ENCODE measurements at regions not wholly inside any gene's neighbourhood (a gene's known extent, or its start where the extent isn't known, plus 50 kb on each side); places are given as distances from the start of the nearest gene placed in this dataset.
"Not testable (repeated sequence)": the region's sequence is repeated elsewhere in the genome, so short reads cannot be mapped to it uniquely, and the experiment has no call there.

DNA sequence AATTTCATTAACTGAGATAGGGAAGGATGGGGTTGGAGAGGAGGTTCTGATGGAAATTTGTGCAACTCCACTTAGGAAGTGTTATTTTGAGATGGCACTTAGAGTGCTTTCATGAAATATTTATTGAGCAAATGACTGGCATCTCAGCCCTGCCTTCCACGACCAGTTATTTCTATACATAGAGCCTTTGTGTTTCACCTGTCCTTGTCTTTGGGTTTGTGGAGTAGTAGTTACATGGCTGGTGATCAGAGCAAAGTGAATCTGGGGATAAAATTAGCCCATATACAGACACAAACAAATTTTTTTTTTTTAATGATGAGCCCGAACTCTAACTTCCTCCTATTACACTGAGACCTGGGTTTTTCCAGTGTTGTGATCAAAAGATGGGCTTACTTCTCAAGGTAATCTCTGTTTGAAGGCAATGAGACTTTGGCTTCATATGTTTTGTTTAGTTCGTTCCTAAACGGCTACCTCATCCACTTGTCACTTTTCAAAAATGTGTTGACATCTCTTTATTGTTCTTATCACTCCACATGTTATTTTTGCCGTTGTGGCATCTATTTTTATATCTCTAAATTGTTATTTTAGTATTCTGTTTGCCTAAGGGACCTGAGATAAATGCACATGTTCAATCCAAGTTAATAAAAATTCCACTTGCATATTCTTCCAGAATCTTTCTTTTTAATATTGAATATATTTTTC lies 120.2 kb upstream of the FOLH1 start:
- peaks cover 8 to 15% (median 12%) of the 10 kb centered on the region in 3 donors for H3K9me3 Mint-ChIP-seq
- H3K27me3 Mint-ChIP-seq; H3K4me1 Mint-ChIP-seq; H3K4me1 ChIP-seq (ENCODE audit: control insufficient read depth in 1 of 2, extremely low read depth in 1 of 2, insufficient read depth in 2 of 2, low read length in 2 of 2); DNase-seq; H3K27ac ChIP-seq (ENCODE audit: low read length); POLR2A ChIA-PET; ATAC-seq (replicated peaks in 1 of 4); H3K4me3 Mint-ChIP-seq; H3K27ac Mint-ChIP-seq; H3K9me3 ChIP-seq; H3K4me3 ChIP-seq (ENCODE audit: control insufficient read depth in 1 of 2, extremely low read depth in 1 of 2, low read length in 1 of 2); H3K36me3 ChIP-seq (ENCODE audit: control insufficient read depth in 2 of 2, extremely low read depth in 1 of 2, insufficient read depth in 1 of 2, low read length in 1 of 2); H3K36me3 Mint-ChIP-seq; H3K27me3 ChIP-seq (replicated peaks in 1 of 2; ENCODE audit: control insufficient read depth in 2 of 2, extremely low read depth in 1 of 2, insufficient read depth in 2 of 2, low read length in 1 of 2); CTCF ChIA-PET: not testable (repeated sequence)
- no CpG with 5 or more reads among the region's 5 CpGs for WGBS (ENCODE audit: insufficient coverage)

DNA sequence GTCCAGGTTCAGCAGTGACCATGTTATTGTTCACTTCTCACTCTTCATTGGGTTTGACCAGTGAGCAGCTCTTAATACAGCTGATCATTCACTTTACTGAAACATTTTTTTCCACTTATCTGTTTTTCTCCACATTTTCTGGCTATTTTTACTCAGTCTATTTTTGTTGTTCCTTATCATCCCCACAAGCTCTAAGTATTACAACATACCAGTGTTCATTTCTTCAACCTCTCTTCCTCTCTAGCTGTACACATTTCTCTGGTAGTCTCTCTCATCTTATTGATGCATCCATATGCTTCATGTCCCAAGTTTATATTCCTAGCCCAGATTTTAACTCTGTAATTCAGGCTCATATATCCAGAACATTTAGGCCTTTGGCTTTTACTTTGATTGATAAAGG lies 119.4 kb upstream of the FOLH1 start:
- H3K9me3 ChIP-seq; ATAC-seq (replicated peaks in 1 of 4); DNase-seq; H3K27ac Mint-ChIP-seq; H3K27me3 Mint-ChIP-seq; H3K27ac ChIP-seq (ENCODE audit: low read length); H3K36me3 ChIP-seq (ENCODE audit: control insufficient read depth in 2 of 2, extremely low read depth in 1 of 2, insufficient read depth in 1 of 2, low read length in 1 of 2); CTCF ChIA-PET; H3K36me3 Mint-ChIP-seq; H3K27me3 ChIP-seq (replicated peaks in 1 of 2; ENCODE audit: control insufficient read depth in 2 of 2, extremely low read depth in 1 of 2, insufficient read depth in 2 of 2, low read length in 1 of 2); H3K4me1 ChIP-seq (ENCODE audit: control insufficient read depth in 1 of 2, extremely low read depth in 1 of 2, insufficient read depth in 2 of 2, low read length in 2 of 2); H3K4me3 Mint-ChIP-seq; H3K4me3 ChIP-seq (ENCODE audit: control insufficient read depth in 1 of 2, extremely low read depth in 1 of 2, low read length in 1 of 2); POLR2A ChIA-PET; H3K4me1 Mint-ChIP-seq: not testable (repeated sequence)
- peaks cover 8 to 15% (median 12%) of the 10 kb centered on the region in 3 donors for H3K9me3 Mint-ChIP-seq

DNA sequence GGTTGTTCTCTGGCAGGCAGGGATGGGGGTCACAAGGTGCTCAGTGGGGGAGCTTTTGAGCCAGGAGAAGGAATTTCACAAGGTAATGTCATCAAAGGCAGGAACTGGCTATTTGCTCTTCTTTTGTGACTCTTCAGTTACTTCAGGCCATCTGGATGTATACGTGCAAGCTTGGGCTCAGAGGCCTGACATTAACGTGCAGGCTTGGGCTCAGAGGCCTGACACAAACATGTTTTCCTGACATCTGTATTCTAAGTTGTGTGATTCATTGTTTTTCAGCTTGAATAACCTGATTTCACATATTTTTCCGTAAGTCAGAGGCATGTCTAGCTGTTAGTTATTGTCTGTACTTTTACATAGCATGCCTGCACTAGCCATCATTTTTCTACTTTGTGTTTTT lies 118.2 kb upstream of the FOLH1 start:
- POLR2A ChIA-PET; DNase-seq; H3K27me3 ChIP-seq (replicated peaks in 1 of 2; ENCODE audit: control insufficient read depth in 2 of 2, extremely low read depth in 1 of 2, insufficient read depth in 2 of 2, low read length in 1 of 2); ATAC-seq (replicated peaks in 1 of 4); H3K36me3 Mint-ChIP-seq; H3K9me3 ChIP-seq; CTCF ChIA-PET; H3K4me3 ChIP-seq (ENCODE audit: control insufficient read depth in 1 of 2, extremely low read depth in 1 of 2, low read length in 1 of 2); H3K27ac Mint-ChIP-seq; H3K4me1 ChIP-seq (ENCODE audit: control insufficient read depth in 1 of 2, extremely low read depth in 1 of 2, insufficient read depth in 2 of 2, low read length in 2 of 2); H3K4me3 Mint-ChIP-seq; H3K27ac ChIP-seq (ENCODE audit: low read length); H3K27me3 Mint-ChIP-seq; H3K36me3 ChIP-seq (ENCODE audit: control insufficient read depth in 2 of 2, extremely low read depth in 1 of 2, insufficient read depth in 1 of 2, low read length in 1 of 2); H3K4me1 Mint-ChIP-seq: not testable (repeated sequence)
- 60% methylated on average over 2 of the region's 3 CpGs for WGBS (ENCODE audit: insufficient coverage)
- H3K9me3 Mint-ChIP-seq: peaks cover 8 to 15% (median 12%) of the 10 kb centered on the region in 3 donors

DNA sequence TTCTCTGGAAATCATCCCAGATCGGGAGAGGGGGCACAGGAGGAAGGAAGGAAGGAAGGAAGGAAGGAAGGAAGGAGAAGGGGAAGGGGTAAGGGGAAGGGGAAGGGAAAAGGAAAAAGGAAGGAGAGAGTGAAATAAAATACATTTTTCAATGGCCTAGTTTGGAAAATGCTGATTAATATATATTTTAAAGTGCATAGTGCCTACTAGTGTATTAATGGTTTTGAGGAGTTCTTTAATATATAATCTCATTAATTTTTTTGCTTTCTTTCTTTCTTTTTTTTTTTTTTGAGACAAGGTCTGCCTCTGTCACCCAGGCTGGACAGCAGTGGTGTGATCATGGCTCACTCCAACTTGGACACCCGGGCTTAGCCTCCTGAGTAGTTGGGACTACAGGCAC lies 107.8 kb upstream of the FOLH1 start:
- Histone ChIP-seq H3K27me3 (replicated peaks in 1 of 2; ENCODE audit: control insufficient read depth in 2 of 2, extremely low read depth in 1 of 2, insufficient read depth in 2 of 2, low read length in 1 of 2) (no peaks in the 10 kb centered on the region), H3K27ac (ENCODE audit: low read length) (no peak overlapping the region), H3K9me3 (no peaks in the 10 kb centered on the region), H3K4me1 (ENCODE audit: control insufficient read depth in 1 of 2, extremely low read depth in 1 of 2, insufficient read depth in 2 of 2, low read length in 2 of 2) (no peaks in the 10 kb centered on the region), H3K36me3 (ENCODE audit: control insufficient read depth in 2 of 2, extremely low read depth in 1 of 2, insufficient read depth in 1 of 2, low read length in 1 of 2) (no peaks in the 10 kb centered on the region), H3K4me3 (ENCODE audit: control insufficient read depth in 1 of 2, extremely low read depth in 1 of 2, low read length in 1 of 2) (no peak overlapping the region)
- Mint-ChIP-seq H3K36me3 (no peaks in the 10 kb centered on the region), H3K9me3 (peaks cover 8 to 18% (median 11%) of the 10 kb centered on the region in 3 donors), H3K4me3 (no peak overlapping the region), H3K27ac (no peak overlapping the region), H3K27me3 (no peaks in the 10 kb centered on the region), H3K4me1 (no peaks in the 10 kb centered on the region)
- ChIA-PET POLR2A (no interaction called here), CTCF (no interaction called here)
- no CpG with 5 or more reads among the region's 2 CpGs for WGBS (ENCODE audit: insufficient coverage)
- DNase-seq (no peak), ATAC-seq (replicated peaks in 1 of 4) (no peak)

DNA sequence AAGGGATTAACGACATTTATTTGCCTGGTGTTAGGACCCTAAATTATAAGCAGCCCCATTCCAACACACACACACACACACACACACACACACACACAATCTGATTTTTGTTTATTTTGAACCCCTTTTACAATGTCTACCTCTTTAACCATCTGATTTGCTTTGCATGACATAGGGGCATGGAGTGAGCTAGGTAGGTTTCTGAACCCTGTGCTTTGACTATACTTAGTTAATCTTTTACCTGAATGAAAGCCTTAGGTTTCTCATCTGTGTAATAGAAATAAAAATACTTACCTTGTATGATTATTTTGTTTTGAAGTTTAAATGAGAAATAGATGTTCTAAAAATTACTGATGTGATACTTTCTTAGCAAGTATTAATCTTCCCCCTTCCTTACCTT lies 94.7 kb upstream of the FOLH1 start:
- Histone ChIP-seq H3K4me1 (ENCODE audit: control insufficient read depth in 1 of 2, extremely low read depth in 1 of 2, insufficient read depth in 2 of 2, low read length in 2 of 2) (no peaks in the 10 kb centered on the region), H3K27ac (ENCODE audit: low read length) (no peak overlapping the region), H3K4me3 (ENCODE audit: control insufficient read depth in 1 of 2, extremely low read depth in 1 of 2, low read length in 1 of 2) (no peak overlapping the region), H3K36me3 (ENCODE audit: control insufficient read depth in 2 of 2, extremely low read depth in 1 of 2, insufficient read depth in 1 of 2, low read length in 1 of 2) (no peaks in the 10 kb centered on the region), H3K9me3 (no peaks in the 10 kb centered on the region), H3K27me3 (replicated peaks in 1 of 2; ENCODE audit: control insufficient read depth in 2 of 2, extremely low read depth in 1 of 2, insufficient read depth in 2 of 2, low read length in 1 of 2) (no peaks in the 10 kb centered on the region)
- no peaks in the 10 kb centered on the region for H3K27me3 Mint-ChIP-seq
- no peak overlapping the region for H3K4me3 Mint-ChIP-seq
- no peak overlapping the region for H3K27ac Mint-ChIP-seq
- peaks cover 0 to 4% (median 0%) of the 10 kb centered on the region in 3 donors for H3K9me3 Mint-ChIP-seq
- ChIA-PET CTCF (no interaction called here), POLR2A (no interaction called here)
- H3K4me1 Mint-ChIP-seq: no peaks in the 10 kb centered on the region
- WGBS (ENCODE audit: insufficient coverage): no CpG with 5 or more reads among the region's 1 CpG
- H3K36me3 Mint-ChIP-seq: no peaks in the 10 kb centered on the region
- DNase-seq (no peak), ATAC-seq (replicated peaks in 1 of 4) (no peak)

DNA sequence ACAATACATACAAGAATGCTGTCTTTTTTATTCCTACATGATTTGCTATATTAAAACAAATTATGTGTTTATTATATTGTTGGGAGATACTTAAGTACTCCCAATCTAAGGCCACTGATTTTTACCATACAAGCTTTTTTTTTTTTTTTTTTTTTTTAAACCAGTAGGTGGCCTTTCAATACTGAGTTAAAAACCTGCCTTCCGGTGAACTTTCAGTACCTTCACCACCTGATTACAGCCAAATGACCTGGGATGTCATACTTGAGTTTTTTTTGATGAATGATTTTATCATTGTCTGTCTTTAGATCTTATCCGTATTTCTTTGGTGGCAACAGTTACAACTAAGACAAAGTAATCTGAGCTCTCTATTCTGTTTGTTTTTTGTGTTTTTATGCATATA lies 94.0 kb upstream of the FOLH1 start:
- POLR2A ChIA-PET: no interaction called here
- CTCF ChIA-PET: no interaction called here

DNA sequence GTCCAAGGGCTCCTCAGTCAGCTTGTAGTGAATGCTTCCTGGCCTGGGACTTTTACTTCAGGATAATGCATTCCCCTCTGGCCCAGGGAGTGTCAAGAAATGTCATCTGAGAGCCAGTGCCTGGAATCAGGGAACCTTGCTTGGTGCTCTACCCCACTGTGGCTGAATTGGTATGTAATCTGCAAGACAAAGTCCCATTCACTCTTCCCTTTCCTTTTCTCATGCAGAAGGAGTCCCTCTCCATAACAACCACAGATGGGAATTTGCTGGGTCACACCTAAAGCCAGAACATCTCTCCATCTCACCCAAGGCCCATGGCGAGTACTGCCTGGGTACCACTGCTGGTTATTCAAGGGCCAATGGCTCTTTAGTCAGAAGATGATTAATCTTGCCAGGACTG lies 89.6 kb upstream of the FOLH1 start:
- WGBS (ENCODE audit: insufficient coverage): 88% methylated on average over 1 of the region's 1 CpG
- H3K27ac ChIP-seq (ENCODE audit: low read length); POLR2A ChIA-PET; H3K4me3 Mint-ChIP-seq; ATAC-seq (replicated peaks in 1 of 4); H3K27me3 Mint-ChIP-seq; H3K36me3 Mint-ChIP-seq; H3K4me3 ChIP-seq (ENCODE audit: control insufficient read depth in 1 of 2, extremely low read depth in 1 of 2, low read length in 1 of 2); H3K36me3 ChIP-seq (ENCODE audit: control insufficient read depth in 2 of 2, extremely low read depth in 1 of 2, insufficient read depth in 1 of 2, low read length in 1 of 2); H3K9me3 ChIP-seq; DNase-seq; H3K4me1 Mint-ChIP-seq; H3K27ac Mint-ChIP-seq; CTCF ChIA-PET; H3K4me1 ChIP-seq (ENCODE audit: control insufficient read depth in 1 of 2, extremely low read depth in 1 of 2, insufficient read depth in 2 of 2, low read length in 2 of 2); H3K27me3 ChIP-seq (replicated peaks in 1 of 2; ENCODE audit: control insufficient read depth in 2 of 2, extremely low read depth in 1 of 2, insufficient read depth in 2 of 2, low read length in 1 of 2): not testable (repeated sequence)
- H3K9me3 Mint-ChIP-seq: peaks cover 4 to 16% (median 5%) of the 10 kb centered on the region in 3 donors

More for the DNA sequence above, 94.0 kb upstream of the FOLH1 start:
- DNase-seq (no peak), ATAC-seq (replicated peaks in 1 of 4) (no peak)
- Histone ChIP-seq H3K27me3 (replicated peaks in 1 of 2; ENCODE audit: control insufficient read depth in 2 of 2, extremely low read depth in 1 of 2, insufficient read depth in 2 of 2, low read length in 1 of 2) (no peaks in the 10 kb centered on the region), H3K9me3 (no peaks in the 10 kb centered on the region), H3K4me1 (ENCODE audit: control insufficient read depth in 1 of 2, extremely low read depth in 1 of 2, insufficient read depth in 2 of 2, low read length in 2 of 2) (no peaks in the 10 kb centered on the region), H3K36me3 (ENCODE audit: control insufficient read depth in 2 of 2, extremely low read depth in 1 of 2, insufficient read depth in 1 of 2, low read length in 1 of 2) (no peaks in the 10 kb centered on the region), H3K27ac (ENCODE audit: low read length) (no peak overlapping the region), H3K4me3 (ENCODE audit: control insufficient read depth in 1 of 2, extremely low read depth in 1 of 2, low read length in 1 of 2) (no peak overlapping the region)
- peaks cover 3 to 4% (median 4%) of the 10 kb centered on the region in 3 donors for H3K9me3 Mint-ChIP-seq
- H3K4me1 Mint-ChIP-seq: no peaks in the 10 kb centered on the region
- no CpG with 5 or more reads among the region's 2 CpGs for WGBS (ENCODE audit: insufficient coverage)
- no peaks in the 10 kb centered on the region for H3K27me3 Mint-ChIP-seq
- H3K4me3 Mint-ChIP-seq: no peak overlapping the region
- no peak overlapping the region for H3K27ac Mint-ChIP-seq
- no peaks in the 10 kb centered on the region for H3K36me3 Mint-ChIP-seq

All from T-cell (primary cell).